ENCODE measurements at regions not wholly inside any gene's neighbourhood (a gene's known extent, or its start where the extent isn't known, plus 50 kb on each side); places are given as distances from the start of the nearest gene placed in this dataset.

DNA sequence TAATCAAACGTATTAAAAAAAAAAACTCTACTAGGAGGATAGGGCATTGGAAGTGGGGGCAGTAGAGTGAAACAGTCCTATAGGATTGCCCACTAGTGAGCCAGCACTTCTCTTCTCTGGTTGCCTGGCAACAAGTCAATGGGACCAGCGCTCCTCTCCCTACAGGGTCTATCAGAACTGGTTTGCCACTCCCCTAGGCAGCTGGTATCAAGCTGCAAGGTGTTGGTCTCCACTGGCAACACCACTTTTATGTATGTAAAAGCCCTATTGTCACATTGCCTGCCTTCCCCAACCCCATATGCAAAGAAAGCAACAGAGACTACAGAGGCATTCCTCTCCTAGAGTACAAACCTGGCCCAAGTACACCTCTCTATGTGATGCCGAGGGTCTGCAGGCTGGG lies 166.9 kb upstream of the MCHR2 start:
- Histone ChIP-seq H3K9me3 (ENCODE audit: insufficient read depth, low read depth, low read length) (no peaks in the 10 kb centered on the region), H3K9ac (ENCODE audit: low read depth, low read length) (no peak overlapping the region), H3K36me3 (ENCODE audit: insufficient read depth, low read depth, low read length) (no peaks in the 10 kb centered on the region), H3K4me1 (ENCODE audit: insufficient read depth, low read length) (peaks cover 29% of the 10 kb centered on the region), H3K4me3 (ENCODE audit: low read length) (no peak overlapping the region), H3K27me3 (ENCODE audit: insufficient read depth, low read length) (no peaks in the 10 kb centered on the region), H3K27ac (ENCODE audit: low read length) (no peak overlapping the region)

- Histone ChIP-seq H3K4me3 (ENCODE audit: low read length) (no peak overlapping the region), H3K27ac (ENCODE audit: low read length) (no peak overlapping the region), H3K36me3 (ENCODE audit: insufficient read depth, low read depth, low read length) (no peaks in the 10 kb centered on the region), H3K27me3 (ENCODE audit: insufficient read depth, low read length) (no peaks in the 10 kb centered on the region), H3K4me1 (ENCODE audit: insufficient read depth, low read length) (0 out of 2 replicates have a peak, but pooled peaks cover under 1% of the 10 kb centered on the region), H3K9ac (ENCODE audit: low read depth, low read length) (no peak overlapping the region), H3K9me3 (ENCODE audit: insufficient read depth, low read depth, low read length) (no peaks in the 10 kb centered on the region)
Observed at GRCh38 chr6:100155141-100155540, 161.1 kb upstream of the MCHR2 start.

GRCh38 chr6:100153636-100154275 lies 159.7 kb upstream of the MCHR2 start:
- Histone ChIP-seq H3K27ac (ENCODE audit: low read length) (no peak overlapping the region), H3K9ac (ENCODE audit: low read depth, low read length) (no peak overlapping the region), H3K4me1 (ENCODE audit: insufficient read depth, low read length) (no peaks in the 10 kb centered on the region), H3K36me3 (ENCODE audit: insufficient read depth, low read depth, low read length) (no peaks in the 10 kb centered on the region), H3K9me3 (ENCODE audit: insufficient read depth, low read depth, low read length) (no peaks in the 10 kb centered on the region), H3K27me3 (ENCODE audit: insufficient read depth, low read length) (no peaks in the 10 kb centered on the region), H3K4me3 (ENCODE audit: low read length) (no peak overlapping the region)

DNA sequence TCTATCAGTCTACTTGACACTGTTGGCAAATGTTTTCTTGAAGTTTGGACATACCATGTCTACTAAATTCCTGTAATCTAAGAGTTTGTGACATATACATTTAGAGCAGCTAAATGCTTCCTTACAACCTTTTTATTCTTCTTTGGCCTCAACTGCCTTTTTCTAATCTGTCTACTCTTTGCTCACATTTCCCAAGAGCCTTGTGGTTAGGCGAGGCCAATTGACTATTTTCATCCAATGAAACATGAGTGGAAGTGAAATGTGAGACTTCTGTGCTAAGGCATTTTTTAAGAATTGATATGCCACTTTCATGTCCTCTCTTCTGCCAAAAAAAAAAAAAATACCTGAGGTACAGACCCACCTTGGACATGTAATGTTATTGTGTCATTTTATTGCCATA lies 158.2 kb upstream of the MCHR2 start:
- H3K27me3 ChIP-seq (ENCODE audit: insufficient read depth, low read length), result no peaks in the 10 kb centered on the region
- H3K4me1 ChIP-seq (ENCODE audit: insufficient read depth, low read length), result no peaks in the 10 kb centered on the region
- H3K9ac ChIP-seq (ENCODE audit: low read depth, low read length), result no peak overlapping the region
- no peaks in the 10 kb centered on the region for H3K9me3 ChIP-seq (ENCODE audit: insufficient read depth, low read depth, low read length)
- no peaks in the 10 kb centered on the region for H3K36me3 ChIP-seq (ENCODE audit: insufficient read depth, low read depth, low read length)
- no peak overlapping the region for H3K4me3 ChIP-seq (ENCODE audit: low read length)
- no peak overlapping the region for H3K27ac ChIP-seq (ENCODE audit: low read length)

GRCh38 chr6:100144991-100145390 lies 151.0 kb upstream of the MCHR2 start:
- Histone ChIP-seq H3K27ac (ENCODE audit: low read length) (no peak overlapping the region), H3K27me3 (ENCODE audit: insufficient read depth, low read length) (no peaks in the 10 kb centered on the region), H3K9ac (ENCODE audit: low read depth, low read length) (no peak overlapping the region), H3K36me3 (ENCODE audit: insufficient read depth, low read depth, low read length) (no peaks in the 10 kb centered on the region), H3K4me1 (ENCODE audit: insufficient read depth, low read length) (no peaks in the 10 kb centered on the region), H3K9me3 (ENCODE audit: insufficient read depth, low read depth, low read length) (no peaks in the 10 kb centered on the region), H3K4me3 (ENCODE audit: low read length) (no peak overlapping the region)

DNA sequence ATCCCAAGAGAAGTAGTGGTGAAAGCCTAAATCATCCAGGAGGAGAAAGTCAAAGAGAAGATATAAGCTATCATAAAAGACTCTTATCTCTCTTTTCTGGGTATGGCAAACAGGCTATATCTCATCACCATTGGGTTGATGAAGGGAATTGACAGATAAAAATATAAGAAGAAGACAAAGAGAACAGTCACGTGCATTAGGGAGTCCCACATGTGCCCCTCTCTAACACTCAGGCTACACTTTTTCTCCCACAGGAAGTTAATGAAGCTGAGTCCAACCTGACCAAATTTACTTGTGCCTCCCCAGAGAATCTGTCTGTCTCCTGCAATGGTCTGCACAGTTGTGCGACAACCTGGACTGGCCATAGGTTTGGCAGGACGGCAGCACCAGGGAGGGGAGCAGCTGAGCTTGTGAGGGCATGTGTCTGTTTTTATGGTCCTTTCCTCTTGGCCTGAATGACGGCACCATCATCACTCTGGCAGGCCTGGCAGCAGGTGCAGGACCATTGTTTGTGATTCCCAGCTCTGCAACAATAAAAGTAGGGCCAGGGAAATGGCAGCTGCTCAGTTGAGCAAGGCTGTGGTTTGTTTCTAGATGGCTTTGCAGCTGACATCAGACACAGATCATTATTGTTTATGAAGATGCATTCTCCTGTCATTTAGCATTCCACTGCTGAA lies 144.5 kb upstream of the MCHR2 start:
- Histone ChIP-seq H3K27me3 (ENCODE audit: insufficient read depth, low read length) (no peaks in the 10 kb centered on the region), H3K4me1 (ENCODE audit: insufficient read depth, low read length) (no peaks in the 10 kb centered on the region), H3K9ac (ENCODE audit: low read depth, low read length) (no peak overlapping the region), H3K36me3 (ENCODE audit: insufficient read depth, low read depth, low read length) (no peaks in the 10 kb centered on the region), H3K9me3 (ENCODE audit: insufficient read depth, low read depth, low read length) (no peaks in the 10 kb centered on the region), H3K4me3 (ENCODE audit: low read length) (no peak overlapping the region), H3K27ac (ENCODE audit: low read length) (no peak overlapping the region)

DNA sequence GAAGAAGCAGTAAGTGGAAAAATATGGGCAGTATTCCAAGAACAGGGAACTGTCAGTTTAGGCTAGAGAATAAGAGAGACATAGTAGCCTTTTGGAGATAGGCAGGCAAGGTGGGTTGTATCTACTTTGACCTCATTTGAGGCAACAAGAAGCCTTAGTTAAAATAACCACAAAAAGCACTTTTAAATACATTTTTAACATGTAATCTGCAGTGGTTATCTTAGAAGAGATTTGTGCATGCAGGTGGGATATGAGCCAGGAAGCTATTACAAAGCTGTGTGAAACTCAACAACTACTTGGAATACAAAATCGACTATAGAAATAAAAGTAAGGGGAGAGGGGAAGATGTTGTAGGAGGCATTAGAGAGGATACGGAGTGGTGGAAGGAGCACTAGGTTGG lies 143.7 kb upstream of the MCHR2 start:
- Histone ChIP-seq H3K4me1 (ENCODE audit: insufficient read depth, low read length) (no peaks in the 10 kb centered on the region), H3K4me3 (ENCODE audit: low read length) (no peak overlapping the region), H3K9ac (ENCODE audit: low read depth, low read length) (no peak overlapping the region), H3K27ac (ENCODE audit: low read length) (no peak overlapping the region), H3K27me3 (ENCODE audit: insufficient read depth, low read length) (no peaks in the 10 kb centered on the region), H3K36me3 (ENCODE audit: insufficient read depth, low read depth, low read length) (no peaks in the 10 kb centered on the region), H3K9me3 (ENCODE audit: insufficient read depth, low read depth, low read length) (no peaks in the 10 kb centered on the region)

GRCh38 chr6:100136590-100136989 lies 142.6 kb upstream of the MCHR2 start:
- Histone ChIP-seq H3K4me3 (ENCODE audit: low read length) (no peak overlapping the region), H3K36me3 (ENCODE audit: insufficient read depth, low read depth, low read length) (no peaks in the 10 kb centered on the region), H3K27me3 (ENCODE audit: insufficient read depth, low read length) (no peaks in the 10 kb centered on the region), H3K4me1 (ENCODE audit: insufficient read depth, low read length) (no peaks in the 10 kb centered on the region), H3K9ac (ENCODE audit: low read depth, low read length) (no peak overlapping the region), H3K27ac (ENCODE audit: low read length) (no peak overlapping the region), H3K9me3 (ENCODE audit: insufficient read depth, low read depth, low read length) (no peaks in the 10 kb centered on the region)

GRCh38 chr6:100135977-100136376 lies 142.0 kb upstream of the MCHR2 start:
- no peaks in the 10 kb centered on the region for H3K36me3 ChIP-seq (ENCODE audit: insufficient read depth, low read depth, low read length)
- no peak overlapping the region for H3K4me3 ChIP-seq (ENCODE audit: low read length)
- no peaks in the 10 kb centered on the region for H3K27me3 ChIP-seq (ENCODE audit: insufficient read depth, low read length)
- H3K9ac ChIP-seq (ENCODE audit: low read depth, low read length), result no peak overlapping the region
- H3K4me1 ChIP-seq (ENCODE audit: insufficient read depth, low read length), result no peaks in the 10 kb centered on the region
- H3K27ac ChIP-seq (ENCODE audit: low read length), result no peak overlapping the region
- no peaks in the 10 kb centered on the region for H3K9me3 ChIP-seq (ENCODE audit: insufficient read depth, low read depth, low read length)

GRCh38 chr6:100134703-100135102 lies 140.7 kb upstream of the MCHR2 start:
- Histone ChIP-seq H3K4me1 (ENCODE audit: insufficient read depth, low read length) (no peaks in the 10 kb centered on the region), H3K4me3 (ENCODE audit: low read length) (no peak overlapping the region), H3K9ac (ENCODE audit: low read depth, low read length) (no peak overlapping the region), H3K9me3 (ENCODE audit: insufficient read depth, low read depth, low read length) (no peaks in the 10 kb centered on the region; the same call in 1 of the 2 replicates), H3K27me3 (ENCODE audit: insufficient read depth, low read length) (no peaks in the 10 kb centered on the region), H3K27ac (ENCODE audit: low read length) (no peak overlapping the region), H3K36me3 (ENCODE audit: insufficient read depth, low read depth, low read length) (no peaks in the 10 kb centered on the region)

GRCh38 chr6:100134297-100134696 lies 140.3 kb upstream of the MCHR2 start:
- no peaks in the 10 kb centered on the region; the same call in 1 of the 2 replicates for H3K9me3 ChIP-seq (ENCODE audit: insufficient read depth, low read depth, low read length)
- no peaks in the 10 kb centered on the region for H3K27me3 ChIP-seq (ENCODE audit: insufficient read depth, low read length)
- H3K4me3 ChIP-seq (ENCODE audit: low read length), result no peak overlapping the region
- H3K9ac ChIP-seq (ENCODE audit: low read depth, low read length), result no peak overlapping the region
- no peaks in the 10 kb centered on the region for H3K4me1 ChIP-seq (ENCODE audit: insufficient read depth, low read length)
- no peak overlapping the region for H3K27ac ChIP-seq (ENCODE audit: low read length)
- no peaks in the 10 kb centered on the region for H3K36me3 ChIP-seq (ENCODE audit: insufficient read depth, low read depth, low read length)

DNA sequence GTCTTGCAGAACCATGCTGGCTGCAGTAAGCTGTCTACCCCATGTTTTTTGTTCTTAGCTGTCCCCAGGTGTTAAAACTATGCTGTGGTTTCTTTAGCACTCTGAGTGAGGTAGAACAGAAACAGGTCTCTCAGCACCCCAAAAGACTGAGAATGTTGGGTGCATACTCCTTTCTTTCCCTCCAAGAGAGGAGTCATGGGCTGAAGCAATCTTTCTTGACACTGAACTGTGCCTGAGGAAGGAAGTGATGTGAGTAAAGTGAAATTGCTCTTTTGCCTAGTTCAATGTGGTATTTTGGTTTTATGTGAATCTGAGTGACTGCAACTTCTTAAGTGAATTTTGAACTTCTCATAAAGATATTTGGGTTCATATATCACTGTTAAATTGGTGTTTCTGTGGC lies 138.0 kb upstream of the MCHR2 start:
- no peaks in the 10 kb centered on the region for H3K4me1 ChIP-seq (ENCODE audit: insufficient read depth, low read length)
- no peaks in the 10 kb centered on the region for H3K27me3 ChIP-seq (ENCODE audit: insufficient read depth, low read length)
- no peaks in the 10 kb centered on the region; the same call in 1 of the 2 replicates for H3K9me3 ChIP-seq (ENCODE audit: insufficient read depth, low read depth, low read length)
- H3K4me3 ChIP-seq (ENCODE audit: low read length), result no peak overlapping the region
- H3K9ac ChIP-seq (ENCODE audit: low read depth, low read length), result no peak overlapping the region
- no peaks in the 10 kb centered on the region for H3K36me3 ChIP-seq (ENCODE audit: insufficient read depth, low read depth, low read length)
- no peak overlapping the region for H3K27ac ChIP-seq (ENCODE audit: low read length)
